AG04449 (cell line): ENCODE measurements at regions not wholly inside any gene's neighbourhood (a gene's known extent, or its start where the extent isn't known, plus 50 kb on each side); places are given as distances from the start of the nearest gene placed in this dataset.

Experiments used
- CTCF ChIA-PET: fragments of 350-600 bp; formaldehyde crosslinking; extraction: SDS; loops from one replicate; lab custom pipeline; 2021; ENCODE audit warnings: antibody characterized with exemption; lab: Yijun Ruan, JAX
- POLR2A ChIA-PET: fragments of 400-600, 350-600 bp; formaldehyde crosslinking; extraction: SDS; loops from one replicate; lab custom pipeline; 2020; ENCODE audit warnings: antibody characterized with exemption, inconsistent platforms; lab: Yijun Ruan, JAX
- DNase-seq: peaks from one replicate; pipeline ENCODE4 v3.0.0-alpha.2; 2010; ENCODE audit warnings: low read depth, low spot score
- H3K4me3 ChIP-seq: 2 replicates; pipeline ENCODE4 v1.5.1; 2011; ENCODE audit warnings: low read depth, mild to moderate bottlenecking, control low read depth, low read length
- TF ChIP-seq, protein P1 (sequence below): IDR thresholded peaks from one replicate; pipeline ENCODE4 v1.5.1; 2011; ENCODE audit warnings: mild to moderate bottlenecking, moderate library complexity, low read length, control low read depth, inconsistent platforms; ENCODE audit not compliant: insufficient read depth; ENCODE audit errors: missing control alignments

DNA sequence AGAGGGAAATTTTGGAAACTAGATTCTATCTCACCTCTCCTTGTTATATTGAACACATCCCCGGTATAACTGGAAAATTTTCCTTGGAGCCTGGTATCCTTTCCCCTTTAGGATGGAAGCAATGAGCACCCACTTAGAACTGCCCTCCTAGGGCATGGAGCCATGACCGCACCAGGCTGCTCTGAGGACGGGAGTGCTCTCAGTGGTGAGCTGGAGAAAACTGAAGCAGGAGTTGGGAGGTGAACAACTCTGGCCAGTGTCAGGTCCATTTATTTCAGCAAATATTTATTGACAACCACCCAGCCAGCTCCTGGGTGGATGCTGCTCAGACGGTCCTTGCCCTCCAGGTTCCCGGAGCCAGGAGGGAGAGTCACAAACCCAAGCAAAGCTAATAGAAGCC, 278.1 kb downstream of the WDR11 start:
- TF ChIP-seq, protein P1, sequence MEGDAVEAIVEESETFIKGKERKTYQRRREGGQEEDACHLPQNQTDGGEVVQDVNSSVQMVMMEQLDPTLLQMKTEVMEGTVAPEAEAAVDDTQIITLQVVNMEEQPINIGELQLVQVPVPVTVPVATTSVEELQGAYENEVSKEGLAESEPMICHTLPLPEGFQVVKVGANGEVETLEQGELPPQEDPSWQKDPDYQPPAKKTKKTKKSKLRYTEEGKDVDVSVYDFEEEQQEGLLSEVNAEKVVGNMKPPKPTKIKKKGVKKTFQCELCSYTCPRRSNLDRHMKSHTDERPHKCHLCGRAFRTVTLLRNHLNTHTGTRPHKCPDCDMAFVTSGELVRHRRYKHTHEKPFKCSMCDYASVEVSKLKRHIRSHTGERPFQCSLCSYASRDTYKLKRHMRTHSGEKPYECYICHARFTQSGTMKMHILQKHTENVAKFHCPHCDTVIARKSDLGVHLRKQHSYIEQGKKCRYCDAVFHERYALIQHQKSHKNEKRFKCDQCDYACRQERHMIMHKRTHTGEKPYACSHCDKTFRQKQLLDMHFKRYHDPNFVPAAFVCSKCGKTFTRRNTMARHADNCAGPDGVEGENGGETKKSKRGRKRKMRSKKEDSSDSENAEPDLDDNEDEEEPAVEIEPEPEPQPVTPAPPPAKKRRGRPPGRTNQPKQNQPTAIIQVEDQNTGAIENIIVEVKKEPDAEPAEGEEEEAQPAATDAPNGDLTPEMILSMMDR = no peak
- ChIA-PET CTCF (no interaction called here), POLR2A (no interaction called here)
- DNase-seq = no peak
- no peak overlapping the region for H3K4me3 ChIP-seq

DNA sequence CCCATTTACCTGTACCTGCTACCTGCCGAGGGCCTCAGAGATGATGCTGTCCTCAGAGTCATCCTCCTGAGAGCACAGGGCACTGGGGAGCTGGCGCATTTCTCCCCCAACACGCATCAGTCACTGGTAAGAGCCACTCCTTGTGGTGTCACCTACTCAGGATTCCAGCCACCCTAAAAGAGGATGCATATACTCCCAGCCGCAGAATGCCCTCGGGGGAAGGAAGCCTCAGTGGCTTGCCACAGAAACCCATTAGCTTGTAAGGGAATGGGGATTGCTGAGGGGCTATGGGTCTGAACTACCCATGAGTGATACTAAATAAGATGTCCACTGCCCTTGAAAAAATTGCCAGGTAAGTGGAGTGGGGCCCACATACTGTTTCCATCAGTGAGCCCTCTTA, 279.2 kb downstream of the WDR11 start:
- DNase-seq = no peak
- TF ChIP-seq, protein P1 = no peak
- no peak overlapping the region for H3K4me3 ChIP-seq
- CTCF ChIA-PET = no interaction called here
- POLR2A ChIA-PET = no interaction called here

DNA sequence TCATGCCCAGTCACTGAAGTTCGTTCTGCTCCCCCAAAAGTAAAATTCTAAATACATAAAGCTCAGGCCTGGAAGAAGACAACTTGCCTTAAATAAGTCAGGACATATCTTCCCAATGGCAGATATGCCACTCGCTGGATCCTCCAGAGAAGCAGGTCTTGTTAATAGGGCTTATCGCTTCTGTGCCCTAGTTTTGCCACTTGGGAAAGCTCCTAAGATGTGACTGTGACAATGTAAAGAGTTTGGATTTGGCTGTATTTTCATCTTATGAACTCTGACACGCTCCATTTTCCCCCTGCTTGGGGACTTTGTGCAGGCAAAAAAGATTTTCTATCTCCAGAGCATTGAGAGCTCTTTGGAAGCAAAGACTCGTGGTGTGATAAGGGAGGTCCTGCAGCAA, 279.9 kb downstream of the WDR11 start:
- DNase-seq = no peak
- ChIA-PET CTCF (no interaction called here), POLR2A (no interaction called here)
- H3K4me3 ChIP-seq = no peak overlapping the region
- TF ChIP-seq, protein P1 = no peak

DNA sequence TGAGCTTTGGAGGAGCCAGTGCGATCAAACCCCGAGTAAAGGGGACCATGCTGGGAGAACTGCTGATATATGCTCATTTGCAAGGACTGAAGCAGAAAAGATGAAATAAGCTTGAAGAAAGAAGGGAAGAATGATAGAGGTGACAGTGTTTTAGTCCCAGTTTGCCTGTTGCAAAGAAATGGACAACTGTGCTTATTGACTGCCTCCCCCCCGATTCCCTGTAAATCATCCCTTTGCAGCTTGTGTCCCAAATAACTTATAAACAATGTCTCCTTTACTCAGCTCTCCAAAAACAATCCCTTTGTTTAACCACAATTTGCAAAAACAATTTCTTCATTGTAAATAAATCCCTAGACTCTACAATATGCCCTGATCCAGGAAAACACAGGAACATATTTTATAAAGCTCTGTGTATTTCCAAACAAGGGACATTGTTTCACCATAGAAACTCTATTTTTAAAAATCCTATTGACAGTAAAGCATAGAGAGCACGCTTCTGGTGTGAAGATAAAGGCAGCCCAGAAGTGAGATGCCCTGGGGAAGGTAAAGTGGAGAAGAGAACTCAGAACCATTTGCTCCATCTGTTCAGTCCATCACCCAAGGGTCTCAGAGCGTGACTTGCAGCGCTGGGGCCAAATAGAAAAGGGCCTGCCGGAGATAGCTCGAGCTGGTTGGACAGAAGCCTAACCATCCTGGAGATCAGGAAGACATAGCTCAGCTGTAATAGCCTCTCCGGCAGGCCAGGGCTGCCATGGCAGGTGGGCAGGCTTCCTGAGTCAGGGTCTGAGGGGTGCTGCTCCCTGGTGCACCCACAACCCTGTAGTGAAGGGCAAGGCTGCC, 280.5 kb downstream of the WDR11 start:
- no peak overlapping the region for H3K4me3 ChIP-seq
- DNase-seq = no peak
- TF ChIP-seq, protein P1 = no peak
- CTCF ChIA-PET = no interaction called here
- POLR2A ChIA-PET = no interaction called here

DNA sequence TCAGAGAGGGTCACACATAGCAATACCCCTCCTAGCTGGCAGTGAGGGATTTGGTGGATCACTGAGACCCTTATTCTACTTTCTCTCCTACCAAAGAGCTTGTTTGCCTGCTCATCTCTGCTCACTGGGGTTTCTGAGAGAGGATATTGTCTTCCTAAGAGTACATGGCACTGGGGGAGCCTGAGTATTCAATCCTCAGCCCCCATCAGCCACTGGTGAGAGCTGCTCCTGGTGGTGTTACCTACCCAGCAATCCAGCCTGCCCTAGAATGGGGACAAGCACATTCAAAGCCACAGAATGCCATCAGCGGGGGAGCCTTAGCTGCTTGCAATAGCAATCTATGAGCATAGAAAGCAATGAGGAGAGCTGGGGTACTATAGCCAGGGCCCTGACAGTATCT, 281.1 kb downstream of the WDR11 start:
- TF ChIP-seq, protein P1 = no peak
- ChIA-PET CTCF (no interaction called here), POLR2A (no interaction called here)
- no peak for DNase-seq
- no peak overlapping the region for H3K4me3 ChIP-seq

DNA sequence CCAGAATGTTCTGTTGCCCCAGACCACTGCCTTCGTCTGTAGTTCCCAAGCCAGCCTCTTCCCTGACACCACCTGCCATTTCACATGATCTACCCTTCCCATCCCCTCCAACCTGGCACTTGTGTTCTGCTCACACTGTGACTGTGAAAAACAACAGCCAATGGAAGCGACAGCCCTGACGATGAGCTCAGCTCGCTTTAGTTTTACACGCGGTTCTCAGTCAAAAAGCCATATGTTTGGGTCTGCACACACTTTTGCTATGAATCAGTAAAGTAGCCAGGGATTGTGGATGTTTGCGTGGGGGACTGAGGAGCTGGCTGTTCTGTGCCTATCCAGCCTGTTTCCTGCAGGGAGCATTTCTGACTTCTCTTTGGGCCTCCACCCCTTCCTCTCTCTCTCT, 282.7 kb downstream of the WDR11 start:
- TF ChIP-seq, protein P1 = no peak
- no peak for DNase-seq
- ChIA-PET POLR2A (no interaction called here), CTCF (no interaction called here)
- H3K4me3 ChIP-seq = no peak overlapping the region
